GM21381 (cell line): ENCODE measurements at regions not wholly inside any gene's neighbourhood (a gene's known extent, or its start where the extent isn't known, plus 50 kb on each side); places are given as distances from the start of the nearest gene placed in this dataset.

Experiments used
- ATAC-seq: cut with Tn5 transposase; IDR thresholded peaks from one replicate; pipeline ENCODE4 v1.9.1; 2021; ENCODE audit warnings: mild to moderate bottlenecking, moderate library complexity; ENCODE audit not compliant: unreplicated experiment

- ATAC-seq = no peak
Measured at GRCh38 chr7:130877991-130878305, 143.9 kb upstream of the KLF14 start.

DNA sequence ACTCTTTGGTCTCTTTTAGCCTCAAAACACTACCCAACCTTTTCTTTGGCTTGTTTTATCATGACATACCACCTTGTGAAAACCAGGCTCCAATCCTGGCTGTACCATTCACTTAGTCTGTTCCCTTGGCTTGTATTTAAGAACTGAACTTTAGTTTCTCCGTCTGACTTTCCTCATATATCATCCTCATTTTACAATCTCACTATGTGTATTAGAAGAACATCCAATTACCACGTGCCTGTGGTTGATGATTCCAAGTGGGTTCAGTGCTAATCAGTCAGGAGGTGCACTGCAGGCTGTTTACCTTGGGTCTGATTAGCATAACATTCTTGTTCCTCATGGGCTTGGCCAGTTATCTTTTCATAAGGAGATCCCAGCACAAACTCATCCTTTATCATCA, 144.8 kb upstream of the KLF14 start:
- no peak for ATAC-seq

DNA sequence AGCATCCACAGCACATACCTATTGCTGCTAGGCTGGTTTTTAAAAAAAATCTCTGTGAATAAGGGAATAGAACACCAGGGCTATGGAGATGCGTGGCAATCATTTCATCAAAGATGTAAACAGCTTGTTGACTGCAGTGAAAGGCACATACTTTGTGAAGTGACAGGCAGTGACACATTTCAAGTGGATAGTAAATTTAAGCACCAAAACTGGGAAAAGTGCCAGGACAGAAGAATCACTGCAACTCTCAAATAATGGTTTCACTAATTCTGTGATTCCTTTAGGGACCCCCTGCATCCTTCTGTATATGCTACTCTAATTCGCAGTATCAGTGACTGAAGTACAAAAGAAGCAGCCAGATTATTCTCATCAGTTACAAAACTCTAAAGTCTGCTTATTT, 145.2 kb upstream of the KLF14 start:
- ATAC-seq = no peak

- no peak for ATAC-seq
Measured at GRCh38 chr7:130880668-130881067, 146.7 kb upstream of the KLF14 start.

DNA sequence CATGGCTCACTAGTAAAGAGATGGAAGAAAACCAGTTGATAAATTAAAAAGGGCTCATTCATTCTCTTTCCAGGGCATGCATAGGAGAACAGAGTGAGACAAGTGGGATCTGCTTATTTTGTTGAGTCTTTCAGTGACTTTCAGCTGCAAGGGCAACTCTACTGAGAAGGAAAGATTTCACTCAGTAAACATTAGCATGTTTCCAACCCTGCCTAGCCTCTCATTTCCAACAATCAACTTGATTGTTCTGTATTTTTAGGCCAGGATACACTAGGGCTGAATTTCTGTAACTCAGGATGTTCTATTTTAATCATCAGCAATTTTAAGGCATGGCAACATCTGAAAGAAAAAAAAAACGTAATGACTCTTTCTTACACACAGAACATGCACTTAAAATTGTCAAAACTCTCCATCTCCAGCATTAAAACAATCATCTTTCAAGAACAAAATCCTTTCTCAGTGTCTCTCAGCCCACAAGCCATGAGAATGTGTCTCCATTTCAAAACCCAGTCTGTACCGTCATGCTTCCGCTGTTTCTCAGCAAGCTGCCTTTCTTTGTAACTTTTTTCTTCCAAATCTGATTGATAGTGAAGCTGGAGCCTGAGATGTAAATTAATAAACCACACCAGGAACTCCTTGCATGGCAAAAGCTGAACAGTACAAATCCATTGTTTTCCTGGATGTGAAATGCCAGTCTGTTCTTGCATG, 147.2 kb upstream of the KLF14 start:
- ATAC-seq = no peak

- no peak for ATAC-seq
Measured at GRCh38 chr7:130881799-130882141, 147.8 kb upstream of the KLF14 start.

- ATAC-seq = no peak
Measured at GRCh38 chr7:130882396-130882795, 148.4 kb upstream of the KLF14 start.

DNA sequence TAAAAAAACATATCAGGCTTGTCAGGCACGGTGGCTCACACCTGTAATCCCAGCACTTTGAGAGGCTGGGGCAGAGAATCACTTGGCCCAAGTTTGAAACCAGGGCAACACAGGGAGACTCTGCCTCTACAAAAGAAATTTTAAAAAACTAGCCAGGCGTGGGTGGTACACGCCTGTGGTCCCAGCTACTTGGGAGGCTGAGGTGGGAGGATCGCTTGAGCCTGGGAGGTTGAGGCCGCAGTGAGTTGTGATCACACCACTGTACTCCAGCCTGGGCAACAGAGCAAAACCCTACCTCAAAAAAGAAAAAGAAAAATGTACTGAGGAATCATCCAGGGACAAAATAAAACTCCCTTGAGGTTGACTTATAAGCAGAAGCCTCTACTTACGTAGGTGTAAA, 149.9 kb upstream of the KLF14 start:
- no peak for ATAC-seq

DNA sequence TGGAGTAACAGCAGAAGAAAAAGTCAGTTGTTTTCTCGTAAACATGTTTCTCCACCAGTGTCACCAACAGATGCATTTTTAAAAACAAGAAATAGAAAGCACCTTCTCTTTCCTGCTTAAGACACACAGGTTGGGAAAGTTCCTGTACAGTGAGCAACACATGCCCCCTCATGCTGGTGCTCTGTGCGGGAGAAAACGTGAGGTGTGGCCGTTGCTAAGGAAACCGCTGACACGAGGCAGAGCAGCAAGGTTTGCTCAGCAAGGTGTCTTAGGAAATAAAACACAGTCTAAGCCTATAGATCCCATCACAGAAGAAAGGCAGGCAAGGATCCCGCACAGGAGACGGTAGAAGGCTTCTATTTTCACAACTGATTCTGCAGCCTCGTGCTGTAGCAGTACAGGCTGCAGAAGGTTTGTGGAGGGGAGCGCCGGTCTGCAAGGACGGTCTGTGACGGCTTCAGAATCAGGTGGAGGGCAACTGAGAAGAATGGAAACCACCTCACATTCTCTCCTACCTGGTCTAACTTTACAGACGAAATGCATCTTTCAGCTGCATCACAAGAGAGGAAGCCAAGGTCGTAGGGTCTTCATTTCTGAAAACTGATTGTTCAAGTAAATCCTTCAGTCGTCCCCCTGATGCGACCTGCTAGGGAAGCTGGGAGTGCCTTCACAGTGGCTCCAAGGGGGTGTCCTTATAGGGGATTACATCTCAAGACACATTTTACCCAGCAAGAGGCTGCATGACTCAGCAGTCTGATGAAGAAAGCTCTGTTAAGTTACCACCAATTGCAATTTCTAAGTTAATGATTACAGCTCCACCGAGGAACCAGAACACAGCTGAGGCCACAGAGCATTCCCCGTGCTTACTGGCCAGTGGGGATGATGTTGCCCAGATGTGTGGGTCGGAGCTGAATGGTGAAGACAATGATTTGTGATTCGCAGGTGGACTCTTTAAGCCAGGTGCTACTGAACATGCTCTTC, 150.7 kb upstream of the KLF14 start:
- no peak for ATAC-seq

- ATAC-seq = no peak
Measured at GRCh38 chr7:130886438-130887135, 152.6 kb upstream of the KLF14 start.

DNA sequence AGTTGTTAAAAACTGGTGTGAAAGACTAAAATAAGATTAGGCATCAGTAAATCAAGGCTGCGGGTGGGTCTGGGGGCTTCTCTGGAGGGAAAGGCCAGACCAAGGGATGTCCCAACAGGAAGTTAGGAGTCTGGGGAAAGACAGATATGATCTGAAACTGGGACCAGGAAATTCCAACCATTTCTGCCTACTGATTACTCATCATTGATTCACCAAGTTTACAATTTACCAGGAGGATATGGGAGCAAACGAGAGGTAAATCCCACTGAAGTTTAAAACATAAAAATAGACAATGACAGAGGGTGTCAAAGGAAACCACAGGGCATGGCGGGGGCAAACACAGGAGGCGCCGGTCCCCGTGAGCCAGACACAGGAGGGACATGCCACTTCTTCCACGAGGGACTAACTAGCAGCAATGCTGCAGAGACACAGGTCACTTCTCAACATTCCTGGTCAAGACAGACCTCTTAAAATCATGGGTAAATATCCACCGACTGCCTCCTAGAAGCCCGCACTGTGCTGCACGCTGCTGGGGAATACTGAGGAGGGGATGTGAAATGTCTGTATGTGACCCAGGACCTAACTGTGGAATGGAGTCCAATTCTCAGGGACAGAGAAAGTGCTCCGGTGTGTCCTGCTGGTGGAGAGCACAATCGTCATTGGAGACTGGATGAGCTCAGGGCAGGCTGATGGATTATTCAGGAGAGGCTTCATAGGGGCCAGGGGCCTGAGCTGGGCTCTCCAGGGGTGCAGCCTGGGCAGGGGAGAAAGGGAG, 153.4 kb upstream of the KLF14 start:
- ATAC-seq = no peak

DNA sequence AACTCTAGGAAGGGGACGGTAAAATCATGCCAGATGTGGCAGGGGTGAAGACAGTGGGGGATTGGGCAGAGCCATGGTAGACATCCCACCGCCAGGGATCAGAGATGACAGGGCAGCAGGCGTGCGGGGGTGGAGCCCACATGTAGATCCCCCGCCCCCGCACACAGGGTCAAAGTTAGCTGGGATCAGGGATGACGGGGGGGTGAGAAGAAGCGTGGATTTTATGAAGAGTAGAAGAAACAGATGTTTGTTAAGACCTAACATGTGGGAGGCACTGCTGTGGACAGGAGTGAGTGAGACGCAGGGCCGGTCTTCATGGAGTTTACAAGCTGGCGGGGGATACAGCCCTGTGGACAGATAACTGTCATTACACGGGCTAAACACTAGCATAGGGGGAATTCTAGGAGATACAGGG, 154.0 kb upstream of the KLF14 start:
- ATAC-seq = no peak

DNA sequence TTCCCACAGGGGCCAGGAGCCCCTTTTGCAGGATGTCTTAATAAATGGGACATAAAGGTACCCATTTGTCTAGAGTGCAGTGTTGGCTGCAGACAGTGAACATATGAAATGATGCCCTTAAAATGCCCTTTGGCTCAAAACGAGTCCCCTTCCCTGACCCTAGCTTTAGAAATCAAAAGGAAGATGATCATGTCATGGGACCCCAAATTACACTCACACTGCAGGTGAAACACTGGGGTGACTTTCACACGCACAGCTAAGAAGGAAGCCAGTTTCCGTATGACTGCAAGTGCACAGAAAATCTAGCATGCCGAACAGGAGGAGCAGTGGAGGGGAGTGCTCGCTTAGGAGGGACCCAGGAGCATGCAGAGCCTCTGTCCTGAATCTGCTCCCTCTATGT, 154.5 kb upstream of the KLF14 start:
- no peak for ATAC-seq

- ATAC-seq = no peak
Measured at GRCh38 chr7:130890176-130891020, 156.4 kb upstream of the KLF14 start.

GRCh38 chr7:130891254-130892094, 157.5 kb upstream of the KLF14 start:
- no peak for ATAC-seq

DNA sequence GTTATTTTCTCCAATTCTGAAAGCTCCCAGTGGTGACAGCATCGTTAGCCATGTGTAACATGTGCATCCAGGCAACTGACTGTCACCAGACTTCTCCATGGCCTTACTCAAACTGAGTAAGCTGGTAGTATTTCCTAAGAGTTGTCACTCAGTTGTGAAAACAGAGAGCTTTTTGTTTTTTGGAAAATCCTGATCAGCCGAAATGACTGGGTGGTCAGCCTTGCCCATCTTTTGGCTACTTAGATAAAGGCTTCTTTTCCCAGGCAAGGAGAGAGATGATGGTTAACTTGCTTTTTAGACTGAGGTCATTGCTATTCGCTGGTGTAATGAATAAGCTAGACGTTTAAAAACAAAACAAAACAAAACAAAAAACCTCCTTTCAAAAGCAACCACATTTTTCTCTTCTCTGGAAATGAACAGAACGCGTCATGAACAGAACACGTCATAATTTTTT, 159.5 kb upstream of the KLF14 start:
- no peak for ATAC-seq

GRCh38 chr7:130894146-130894908, 160.3 kb upstream of the KLF14 start:
- no peak for ATAC-seq
